ENCODE measurements at regions not wholly inside any gene's neighbourhood (a gene's known extent, or its start where the extent isn't known, plus 50 kb on each side); places are given as distances from the start of the nearest gene placed in this dataset.
"Not testable (repeated sequence)": the region's sequence is repeated elsewhere in the genome, so short reads cannot be mapped to it uniquely, and the experiment has no call there.

GRCh38 chr5:110884005-110884404 lies 145.2 kb downstream of the SLC25A46 start:
- WGBS, 5 donors, result 70 to 80% (median 76%) methylated on average over 2 of the region's 2 CpGs
- TF ChIP-seq, protein P1, sequence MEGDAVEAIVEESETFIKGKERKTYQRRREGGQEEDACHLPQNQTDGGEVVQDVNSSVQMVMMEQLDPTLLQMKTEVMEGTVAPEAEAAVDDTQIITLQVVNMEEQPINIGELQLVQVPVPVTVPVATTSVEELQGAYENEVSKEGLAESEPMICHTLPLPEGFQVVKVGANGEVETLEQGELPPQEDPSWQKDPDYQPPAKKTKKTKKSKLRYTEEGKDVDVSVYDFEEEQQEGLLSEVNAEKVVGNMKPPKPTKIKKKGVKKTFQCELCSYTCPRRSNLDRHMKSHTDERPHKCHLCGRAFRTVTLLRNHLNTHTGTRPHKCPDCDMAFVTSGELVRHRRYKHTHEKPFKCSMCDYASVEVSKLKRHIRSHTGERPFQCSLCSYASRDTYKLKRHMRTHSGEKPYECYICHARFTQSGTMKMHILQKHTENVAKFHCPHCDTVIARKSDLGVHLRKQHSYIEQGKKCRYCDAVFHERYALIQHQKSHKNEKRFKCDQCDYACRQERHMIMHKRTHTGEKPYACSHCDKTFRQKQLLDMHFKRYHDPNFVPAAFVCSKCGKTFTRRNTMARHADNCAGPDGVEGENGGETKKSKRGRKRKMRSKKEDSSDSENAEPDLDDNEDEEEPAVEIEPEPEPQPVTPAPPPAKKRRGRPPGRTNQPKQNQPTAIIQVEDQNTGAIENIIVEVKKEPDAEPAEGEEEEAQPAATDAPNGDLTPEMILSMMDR (IDR thresholded peaks at IDR 0.05 in 8 of 11, conservative IDR thresholded peaks at IDR 0.05 in 3 of 11), result no peak
- TF ChIP-seq POLR2A (IDR thresholded peaks at IDR 0.05), result no peak
- TF ChIP-seq POLR2AphosphoS5 (IDR thresholded peaks at IDR 0.05), result no peak
- H3K27ac ChIP-seq, result no peak overlapping the region
- no peaks in the 10 kb centered on the region for H3K4me1 ChIP-seq
- H3K4me3 ChIP-seq, result no peak overlapping the region
- intact Hi-C loops (cut with DNase I; ENCODE audit: low total_unique reads), result no loop called here
- H3K9me3 ChIP-seq, result peaks cover 0 to 30% (median 14%) of the 10 kb centered on the region in 8 donors
- H3K36me3 ChIP-seq, result no peaks in the 10 kb centered on the region
- DNase-seq, result no peak
- no peaks in the 10 kb centered on the region for H3K27me3 ChIP-seq (replicated peaks in 1 of 7)

DNA sequence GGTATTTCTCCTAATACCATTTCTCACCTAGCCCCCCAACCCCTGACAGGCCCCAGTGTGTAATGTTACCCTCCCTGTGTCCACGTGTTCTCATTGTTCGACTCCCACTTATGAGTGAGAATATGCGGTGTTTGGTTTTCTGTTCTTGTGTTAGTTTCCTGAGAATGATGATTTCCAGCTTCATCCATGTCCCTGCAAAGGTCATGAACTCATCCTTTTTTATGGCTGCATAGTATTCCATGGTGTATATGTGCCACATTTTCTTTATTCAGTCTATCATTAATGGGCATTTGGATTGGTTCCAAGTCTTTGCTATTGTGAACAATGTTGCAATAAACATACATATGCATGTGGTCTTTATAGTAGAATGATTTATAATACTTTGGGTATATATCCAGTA lies 148.4 kb downstream of the SLC25A46 start:
- H3K9me3 ChIP-seq, result peaks cover 0 to 41% (median 21%) of the 10 kb centered on the region in 8 donors
- H3K27me3 ChIP-seq (replicated peaks in 1 of 7); H3K4me1 ChIP-seq; H3K36me3 ChIP-seq; intact Hi-C loops (cut with DNase I; ENCODE audit: low total_unique reads); DNase-seq; H3K27ac ChIP-seq; H3K4me3 ChIP-seq: not testable (repeated sequence)
- 89 to 98% (median 93%) methylated on average over 3 of the region's 3 CpGs for WGBS, 5 donors

DNA sequence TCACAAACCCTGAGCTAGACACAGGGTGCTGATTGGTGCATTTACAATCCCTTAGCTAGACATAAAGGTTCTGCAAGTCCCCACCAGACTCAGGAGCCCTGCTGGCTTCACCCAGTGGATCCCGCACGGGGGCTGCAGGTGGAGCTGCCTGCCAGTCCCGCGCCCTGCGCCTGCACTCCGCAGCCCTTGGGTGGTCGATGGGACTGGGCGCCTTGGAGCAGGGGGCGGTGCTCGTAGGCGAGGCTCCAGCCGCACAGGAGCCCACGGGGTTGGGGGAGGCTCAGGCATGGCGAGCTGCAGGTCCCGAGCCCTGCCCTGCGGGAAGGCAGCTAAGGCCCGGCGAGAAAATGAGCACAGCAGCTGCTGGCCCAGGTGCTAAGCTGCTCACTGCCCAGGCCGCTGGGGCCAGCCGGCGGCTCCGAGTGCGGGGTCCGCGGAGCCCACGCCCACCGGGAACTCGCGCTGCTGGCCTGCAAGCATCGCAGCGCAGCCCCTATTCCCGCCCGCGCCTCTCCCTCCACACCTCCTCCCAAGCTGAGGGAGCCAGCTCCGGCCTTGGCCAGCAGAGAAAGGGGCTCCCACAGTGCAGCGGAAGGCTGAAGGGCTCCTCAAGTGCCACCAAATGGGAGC lies 155.2 kb downstream of the SLC25A46 start:
- not testable (repeated sequence) for DNase-seq

GRCh38 chr5:110894805-110895204 lies 156.0 kb downstream of the SLC25A46 start:
- intact Hi-C loops (cut with DNase I; ENCODE audit: low total_unique reads), result no loop called here
- Histone ChIP-seq H3K9me3 (peaks cover 0 to 32% (median 7%) of the 10 kb centered on the region in 8 donors), H3K4me1 (no peaks in the 10 kb centered on the region), H3K27me3 (replicated peaks in 1 of 7) (peaks cover 0 to 7% (median 0%) of the 10 kb centered on the region in 7 donors), H3K4me3 (no peak overlapping the region), H3K27ac (no peak overlapping the region), H3K36me3 (no peaks in the 10 kb centered on the region)
- DNase-seq, result no peak
- WGBS, 5 donors, result 74 to 83% (median 80%) methylated on average over 8 of the region's 8 CpGs
- TF ChIP-seq POLR2A (IDR thresholded peaks at IDR 0.05) (no peak), POLR2AphosphoS5 (IDR thresholded peaks at IDR 0.05) (no peak)
- TF ChIP-seq, protein P1 (IDR thresholded peaks at IDR 0.05 in 8 of 11, conservative IDR thresholded peaks at IDR 0.05 in 3 of 11), result no peak

More for the DNA sequence above, 155.2 kb downstream of the SLC25A46 start:
- 52 to 87% (median 74%) methylated on average over 15 to 36 of the region's 36 CpGs for WGBS, 5 donors
- H3K27ac ChIP-seq; intact Hi-C loops (cut with DNase I; ENCODE audit: low total_unique reads); H3K4me3 ChIP-seq; H3K4me1 ChIP-seq; H3K36me3 ChIP-seq; H3K27me3 ChIP-seq (replicated peaks in 1 of 7): not testable (repeated sequence)
- peaks cover 0 to 34% (median 10%) of the 10 kb centered on the region in 8 donors for H3K9me3 ChIP-seq

DNA sequence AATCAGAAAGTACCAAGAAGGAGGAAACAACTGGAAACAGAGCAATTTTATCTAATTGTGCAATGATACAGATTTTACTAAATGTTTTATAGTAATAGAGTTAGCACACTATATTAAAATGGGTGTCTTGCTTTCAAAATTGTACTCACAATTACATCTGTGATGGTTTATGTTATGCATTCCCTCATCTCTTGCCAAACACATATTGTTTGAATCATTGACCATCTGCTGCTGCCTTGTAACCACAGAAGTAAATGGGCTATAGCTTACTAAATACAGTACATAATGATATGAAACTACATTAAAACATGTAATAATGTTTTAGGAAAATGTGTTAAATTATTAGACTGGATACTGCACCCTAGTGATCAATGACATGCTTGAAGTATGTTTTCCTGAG lies 158.1 kb downstream of the SLC25A46 start:
- Histone ChIP-seq H3K4me1 (no peaks in the 10 kb centered on the region), H3K27ac (no peak overlapping the region), H3K36me3 (no peaks in the 10 kb centered on the region), H3K27me3 (replicated peaks in 1 of 7) (peaks cover 0 to 7% (median 0%) of the 10 kb centered on the region in 7 donors), H3K4me3 (no peak overlapping the region), H3K9me3 (peaks cover 0 to 16% (median 2%) of the 10 kb centered on the region in 8 donors)
- TF ChIP-seq, protein P1 (IDR thresholded peaks at IDR 0.05 in 8 of 11, conservative IDR thresholded peaks at IDR 0.05 in 3 of 11), result no peak
- no peak for TF ChIP-seq POLR2AphosphoS5 (IDR thresholded peaks at IDR 0.05)
- TF ChIP-seq POLR2A (IDR thresholded peaks at IDR 0.05), result no peak
- intact Hi-C loops (cut with DNase I; ENCODE audit: low total_unique reads), result no loop called here
- no peak for DNase-seq
